Suppressor macrophage (primary cell): ENCODE measurements at regions not wholly inside any gene's neighbourhood (a gene's known extent, or its start where the extent isn't known, plus 50 kb on each side); places are given as distances from the start of the nearest gene placed in this dataset.
A peak's percentile ranks its signal among the peaks of the same experiment; 100 is the strongest.

ENCODE experiments used
- DNase-seq, 4 experiments: peaks; one replicate each; pipeline ENCODE4 v3.0.0-alpha.2; 2020 to 2022

- DNase-seq, result no peak
These were observed 208.6 kb upstream of the PWP1 start for GRCh38 chr12:107477018-107477417.

- peak in 1 of 4 experiments; percentile 5 for DNase-seq
These were observed 207.5 kb upstream of the PWP1 start for GRCh38 chr12:107477947-107478610.

- DNase-seq, result no peak
These were observed 206.7 kb upstream of the PWP1 start for GRCh38 chr12:107478881-107479280.

- no peak for DNase-seq
These were observed 204.6 kb upstream of the PWP1 start for GRCh38 chr12:107480836-107481608.

GRCh38 chr12:107484230-107484629 is 201.4 kb upstream of the PWP1 start:
- no peak for DNase-seq

- no peak for DNase-seq
These were observed 200.7 kb upstream of the PWP1 start for GRCh38 chr12:107484941-107485340.

- no peak for DNase-seq
These were observed 199.9 kb upstream of the PWP1 start for GRCh38 chr12:107485731-107486130.

GRCh38 chr12:107486140-107486892 is 199.3 kb upstream of the PWP1 start:
- no peak for DNase-seq

GRCh38 chr12:107487011-107487680 is 198.5 kb upstream of the PWP1 start:
- DNase-seq, result no peak

- no peak for DNase-seq
These were observed 196.9 kb upstream of the PWP1 start for GRCh38 chr12:107488666-107489065.

- no peak for DNase-seq
These were observed 195.6 kb upstream of the PWP1 start for GRCh38 chr12:107490010-107490409.

- DNase-seq, result peak in 2 of 4 experiments; percentile 11 to 18
These were observed 193.7 kb upstream of the PWP1 start for GRCh38 chr12:107491856-107492255.

- DNase-seq, result peak in 3 of 4 experiments; percentile 12 to 39 (median 39)
These were observed 193.0 kb upstream of the PWP1 start for GRCh38 chr12:107492393-107493134.

- no peak for DNase-seq
These were observed 192.5 kb upstream of the PWP1 start for GRCh38 chr12:107493135-107493494.

- no peak for DNase-seq
These were observed 191.9 kb upstream of the PWP1 start for GRCh38 chr12:107493666-107494065.

GRCh38 chr12:107494331-107494730 is 191.3 kb upstream of the PWP1 start:
- no peak for DNase-seq

GRCh38 chr12:107495604-107496003 is 190.0 kb upstream of the PWP1 start:
- no peak for DNase-seq

- no peak for DNase-seq
These were observed 188.4 kb upstream of the PWP1 start for GRCh38 chr12:107497231-107497630.

- DNase-seq, result no peak
These were observed 185.3 kb upstream of the PWP1 start for GRCh38 chr12:107500307-107500706.

- no peak for DNase-seq
These were observed 183.9 kb upstream of the PWP1 start for GRCh38 chr12:107501681-107502080.

GRCh38 chr12:107503129-107503855 is 182.3 kb upstream of the PWP1 start:
- DNase-seq, result no peak
